HG02938 (cell line): ENCODE measurements at regions not wholly inside any gene's neighbourhood (a gene's known extent, or its start where the extent isn't known, plus 50 kb on each side); places are given as distances from the start of the nearest gene placed in this dataset.

Experiments
- ATAC-seq: cut with Tn5 transposase; IDR thresholded peaks from one replicate; pipeline ENCODE4 v1.9.1; 2021; ENCODE audit warnings: mild to moderate bottlenecking, moderate library complexity; ENCODE audit not compliant: unreplicated experiment

GRCh38 chr3:178244733-178245709 is 291.2 kb upstream of the KCNMB2 start:
- no peak for ATAC-seq

- no peak for ATAC-seq
Observed at GRCh38 chr3:178246004-178246403, 290.2 kb upstream of the KCNMB2 start.

- no peak for ATAC-seq
Observed at GRCh38 chr3:178255315-178255714, 280.9 kb upstream of the KCNMB2 start.

GRCh38 chr3:178257491-178257890 is 278.7 kb upstream of the KCNMB2 start:
- ATAC-seq, result no peak

GRCh38 chr3:178258121-178258520 is 278.1 kb upstream of the KCNMB2 start:
- no peak for ATAC-seq

- ATAC-seq, result no peak
Observed at GRCh38 chr3:178259703-178260102, 276.5 kb upstream of the KCNMB2 start.

GRCh38 chr3:178260887-178261565 is 275.2 kb upstream of the KCNMB2 start:
- no peak for ATAC-seq

GRCh38 chr3:178263236-178263916 is 272.9 kb upstream of the KCNMB2 start:
- ATAC-seq, result no peak

- no peak for ATAC-seq
Observed at GRCh38 chr3:178267158-178267844, 268.9 kb upstream of the KCNMB2 start.

GRCh38 chr3:178270838-178271237 is 265.4 kb upstream of the KCNMB2 start:
- no peak for ATAC-seq

- no peak for ATAC-seq
Observed at GRCh38 chr3:178271740-178272387, 264.4 kb upstream of the KCNMB2 start.

- no peak for ATAC-seq
Observed at GRCh38 chr3:178272841-178273240, 263.4 kb upstream of the KCNMB2 start.

GRCh38 chr3:178274711-178275110 is 261.5 kb upstream of the KCNMB2 start:
- no peak for ATAC-seq

GRCh38 chr3:178275311-178275710 is 260.9 kb upstream of the KCNMB2 start:
- ATAC-seq, result no peak

- no peak for ATAC-seq
Observed at GRCh38 chr3:178275793-178276192, 260.4 kb upstream of the KCNMB2 start.

- no peak for ATAC-seq
Observed at GRCh38 chr3:178277605-178278004, 258.6 kb upstream of the KCNMB2 start.

GRCh38 chr3:178283561-178283960 is 252.7 kb upstream of the KCNMB2 start:
- ATAC-seq, result no peak

GRCh38 chr3:178284181-178284580 is 252.1 kb upstream of the KCNMB2 start:
- no peak for ATAC-seq

GRCh38 chr3:178288074-178288473 is 248.2 kb upstream of the KCNMB2 start:
- ATAC-seq, result no peak

GRCh38 chr3:178289544-178290160 is 246.6 kb upstream of the KCNMB2 start:
- ATAC-seq, result no peak
